IMR-90 (cell line): ENCODE measurements at regions not wholly inside any gene's neighbourhood (a gene's known extent, or its start where the extent isn't known, plus 50 kb on each side); places are given as distances from the start of the nearest gene placed in this dataset.

Experiments used
- ATAC-seq: fragments of 200-7000 bp; cut with Tn5 transposase; 2 replicates; pipeline ENCODE4 v1.9.1; 2020; ENCODE audit warnings: low read depth, mild to moderate bottlenecking, moderate library complexity
- BruUV-seq: library from RNA; stranded (reverse); fragments of 400-500 nt; replicated peaks from 2 replicates; lab custom pipeline; 2021; lab: Mats Ljungman, UMichigan
- CTCF ChIA-PET: fragments of 300-600 bp; formaldehyde crosslinking; extraction: SDS; loops from one replicate; lab custom pipeline; 2021; ENCODE audit warnings: antibody characterized with exemption; lab: Yijun Ruan, JAX
- POLR2A ChIA-PET: fragments of 300-600 bp; sonication (Branson Sonifier 250); formaldehyde crosslinking; loops from one replicate; lab custom pipeline; 2022; ENCODE audit warnings: antibody characterized with exemption; ENCODE audit not compliant: unreplicated experiment; lab: Charles Lee
- DNase-seq: peaks from one replicate; pipeline ENCODE4 v3.0.0; 2013
- H2AFZ ChIP-seq: replicated peaks from 2 replicates; pipeline ENCODE3; 2013; ENCODE audit warnings: low read length, mild to moderate bottlenecking; ENCODE audit not compliant: poor library complexity
- H2AK5ac ChIP-seq: 2 replicates; pipeline ENCODE4 v1.6.1; 2013; ENCODE audit warnings: low read depth, low read length, inconsistent platforms
- H2AK9ac ChIP-seq: replicated peaks from 2 replicates; pipeline ENCODE3; 2013; ENCODE audit warnings: mild to moderate bottlenecking, low read depth, low read length, moderate library complexity; ENCODE audit not compliant: poor library complexity
- H2BK120ac ChIP-seq: 2 replicates; pipeline ENCODE4 v1.6.1; 2013; ENCODE audit warnings: low read depth, low read length, inconsistent platforms
- H2BK15ac ChIP-seq: 3 replicates; pipeline ENCODE4 v1.6.1; 2013; ENCODE audit warnings: low read depth, low read length, inconsistent platforms
- H2BK20ac ChIP-seq: 2 replicates; pipeline ENCODE4 v1.6.1; 2013; ENCODE audit warnings: low read depth, mild to moderate bottlenecking, inconsistent platforms, low read length, moderate library complexity
- H2BK5ac ChIP-seq: 2 replicates; pipeline ENCODE4 v1.6.1; 2013; ENCODE audit warnings: mild to moderate bottlenecking, low read depth, low read length, inconsistent platforms; ENCODE audit not compliant: poor library complexity, severe bottlenecking
- H3K14ac ChIP-seq: replicated peaks from 2 replicates; pipeline ENCODE4 v1.6.1; 2013; ENCODE audit warnings: low read depth, low read length, inconsistent platforms
- H3K18ac ChIP-seq: 2 replicates; pipeline ENCODE4 v1.6.1; 2013; ENCODE audit warnings: low read depth, low read length, control low read depth
- H3K23ac ChIP-seq: 2 replicates; pipeline ENCODE4 v1.6.1; 2013; ENCODE audit warnings: low read depth, low read length, inconsistent platforms
- H3K27ac ChIP-seq: 2 replicates; pipeline ENCODE4 v1.5.1; 2013; ENCODE audit warnings: mild to moderate bottlenecking, control low read depth, low read length; ENCODE audit not compliant: insufficient read depth
- H3K27me3 ChIP-seq: 2 replicates; pipeline ENCODE4 v1.6.1; 2013; ENCODE audit warnings: low read length; ENCODE audit not compliant: control insufficient read depth, insufficient read depth
- H3K36me3 ChIP-seq: 2 replicates; pipeline ENCODE4 v1.6.1; 2013; ENCODE audit warnings: low read length, mixed read lengths; ENCODE audit not compliant: control insufficient read depth, insufficient read depth
- H3K4ac ChIP-seq: 2 replicates; pipeline ENCODE4 v1.6.1; 2013; ENCODE audit warnings: low read depth, low read length, inconsistent platforms
- H3K4me1 ChIP-seq: 2 replicates; pipeline ENCODE4 v1.6.1; 2013; ENCODE audit warnings: low read length, mixed read lengths; ENCODE audit not compliant: control insufficient read depth, insufficient read depth
- H3K4me2 ChIP-seq: 2 replicates; pipeline ENCODE4 v1.6.1; 2013; ENCODE audit warnings: low read depth, mild to moderate bottlenecking, control low read depth, low read length, moderate library complexity
- H3K4me3 ChIP-seq: 2 replicates; pipeline ENCODE4 v1.5.1; 2013; ENCODE audit warnings: low read depth, mild to moderate bottlenecking, control low read depth, low read length, moderate library complexity; ENCODE audit not compliant: insufficient read depth
- H3K56ac ChIP-seq: 2 replicates; pipeline ENCODE4 v1.6.1; 2013; ENCODE audit warnings: low read length, inconsistent platforms; ENCODE audit not compliant: insufficient read depth; ENCODE audit errors: extremely low read depth
- H3K79me1 ChIP-seq, 2 experiments: 2 replicates each; pipeline ENCODE4 v1.6.1; 2013; ENCODE audit warnings: low read length in 2 of 2, inconsistent platforms in 1 of 2, low read depth in 1 of 2
- H3K9ac ChIP-seq: 2 replicates; pipeline ENCODE4 v1.6.1; 2013; ENCODE audit warnings: low read depth, low read length, control low read depth
- H3K9me1 ChIP-seq: 2 replicates; pipeline ENCODE4 v1.6.1; 2013; ENCODE audit warnings: low read length, inconsistent platforms; ENCODE audit not compliant: insufficient read depth
- H3K9me3 ChIP-seq: 2 replicates; pipeline ENCODE4 v1.6.1; 2013; ENCODE audit warnings: low read length; ENCODE audit not compliant: control insufficient read depth, insufficient read depth
- H4K20me1 ChIP-seq: 2 replicates; pipeline ENCODE4 v1.6.1; 2013; ENCODE audit warnings: low read length, inconsistent platforms; ENCODE audit not compliant: insufficient read depth
- H4K5ac ChIP-seq: 2 replicates; pipeline ENCODE4 v1.6.1; 2013; ENCODE audit warnings: mild to moderate bottlenecking, low read depth, low read length, control low read depth
- H4K8ac ChIP-seq, 2 experiments: 2 replicates each; pipeline ENCODE4 v1.6.1; 2013; ENCODE audit warnings: low read depth in 2 of 2, low read length in 2 of 2, control low read depth in 1 of 2, inconsistent platforms in 1 of 2
- H4K91ac ChIP-seq: 2 replicates; pipeline ENCODE4 v1.6.1; 2013; ENCODE audit warnings: low read depth, low read length, inconsistent platforms; ENCODE audit not compliant: insufficient read depth
- MAZ ChIP-seq: IDR thresholded peaks from 2 replicates; pipeline ENCODE4 v1.6.1; 2012; ENCODE audit warnings: low read depth, mild to moderate bottlenecking, low read length, improper control_type of control experiment, moderate library complexity, borderline replicate concordance
- WGBS, 2 experiments: methylation state at CpG; one replicate each; pipeline versions ENCODE4 v1.1.5 to v1.1.7; 2013; ENCODE audit warnings: missing lambda C conversion rate in 2 of 2; ENCODE audit not compliant: insufficient read length in 1 of 2; ENCODE audit errors: extremely low coverage in 2 of 2; 5-methylcytosine and 5-hydroxymethylcytosine counted together
- dilution Hi-C: fragments of 300-500 bp; cut with HindIII; formaldehyde crosslinking; loops from one replicate; pipeline ENCODE4 v1.14.3; 2018; ENCODE audit warnings: low sequenced_read_pairs; ENCODE audit not compliant: unreplicated experiment
- in situ Hi-C: fragments of 300-500 bp; cut with MboI; formaldehyde crosslinking; loops from 3 replicates; pipeline ENCODE4 v1.14.3; 2019; ENCODE audit warnings: low sequenced_read_pairs, inconsistent platforms, mixed read lengths
- intact Hi-C: fragments of 100-400 bp; cut with micrococcal nuclease; formaldehyde crosslinking; loops from 2 replicates; pipeline ENCODE4 v1.10.0; 2022

DNA sequence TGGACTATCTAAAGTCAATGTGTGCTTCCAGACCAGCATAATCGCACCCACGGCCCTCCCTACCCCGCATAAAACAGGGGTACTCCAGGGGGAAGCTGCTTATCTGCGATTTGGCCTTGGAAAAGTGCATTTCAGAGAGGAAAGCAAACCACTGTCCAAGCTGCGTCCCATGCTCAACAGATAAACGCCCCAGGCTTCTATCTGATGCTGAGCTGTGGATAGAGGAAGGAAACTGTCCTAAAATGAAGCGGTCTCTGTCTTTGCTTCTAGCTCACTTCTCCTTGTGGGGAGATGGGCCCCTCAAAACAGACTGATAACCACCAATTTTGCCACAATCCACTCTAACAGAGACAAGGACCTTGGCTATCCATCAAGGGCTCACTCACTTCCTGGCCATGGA, 160.5 kb upstream of the TNRC6C start:
- Histone ChIP-seq H3K9me1 (no peaks in the 10 kb centered on the region), H3K4me3 (no peak overlapping the region), H3K4me1 (no peaks in the 10 kb centered on the region), H4K8ac (no peak overlapping the region), H4K20me1 (no peaks in the 10 kb centered on the region), H3K9ac (no peak overlapping the region), H2BK120ac (no peak overlapping the region), H2BK5ac (no peak overlapping the region), H3K27ac (no peak overlapping the region), H3K4ac (no peak overlapping the region), H3K79me1 (no peaks in the 10 kb centered on the region), H2AK5ac (no peak overlapping the region), H3K14ac (no peak overlapping the region), H4K5ac (no peak overlapping the region), H4K91ac (no peak overlapping the region), H3K23ac (no peak overlapping the region), H3K36me3 (no peaks in the 10 kb centered on the region), H3K27me3 (peaks cover 49% of the 10 kb centered on the region), H3K56ac (no peak overlapping the region), H3K18ac (no peak overlapping the region), H3K9me3 (no peaks in the 10 kb centered on the region), H3K4me2 (no peak overlapping the region), H2AFZ (no peak overlapping the region), H2BK15ac (no peak overlapping the region), H2AK9ac (no peak overlapping the region), H2BK20ac (no peak overlapping the region)
- CTCF ChIA-PET, result no interaction called here
- BruUV-seq, result no TSS peak
- DNase-seq (no peak), ATAC-seq (no peak)
- POLR2A ChIA-PET, result no interaction called here
- intact Hi-C loops (no loop called here), dilution Hi-C loops (no loop called here), in situ Hi-C loops (no loop called here)
- no peak for TF ChIP-seq MAZ
- 80% methylated on average over 1 of the region's 7 CpGs; no CpG with 5 or more reads in 1 of the 2 experiments for WGBS, 2 experiments
